Psoas muscle (tissue), 7 donors: ENCODE measurements at regions not wholly inside any gene's neighbourhood (a gene's known extent, or its start where the extent isn't known, plus 50 kb on each side); places are given as distances from the start of the nearest gene placed in this dataset.

Source experiments
- ATAC-seq, 4 donors: fragments of 200-7000 bp; cut with Tn5 transposase; one replicate each; pipeline ENCODE4 v1.9.1; 2020; ENCODE audit warnings: moderate library complexity in 3 of 4, mild to moderate bottlenecking in 2 of 4
- DNase-seq, 2 donors: peaks; one replicate each; pipeline ENCODE4 v3.0.0-alpha.2; 2020
- H3K27ac ChIP-seq: fragments of 200-600 bp; one replicate; pipeline ENCODE4 v1.8.0; 2022
- H3K27me3 ChIP-seq, 3 donors: fragments of 200-600 bp in 1 of 3; one replicate each; pipeline versions ENCODE4 v1.6.1 to v1.8.0; 2013 to 2022; ENCODE audit warnings: low read length in 2 of 3, mild to moderate bottlenecking in 2 of 3, moderate library complexity in 1 of 3; ENCODE audit not compliant: insufficient read depth in 3 of 3
- H3K36me3 ChIP-seq, 2 donors: fragments of 200-600 bp in 1 of 2; one replicate each; pipeline versions ENCODE4 v1.6.1 to v1.8.0; 2013 to 2022; ENCODE audit warnings: low read depth in 1 of 2, mild to moderate bottlenecking in 1 of 2, moderate library complexity in 1 of 2; ENCODE audit not compliant: insufficient read depth in 1 of 2
- H3K4me1 ChIP-seq: fragments of 200-600 bp; one replicate; pipeline ENCODE4 v1.8.0; 2022
- H3K4me3 ChIP-seq: fragments of 200-600 bp; one replicate; pipeline ENCODE4 v1.8.0; 2022; ENCODE audit warnings: mild to moderate bottlenecking
- H3K9me3 ChIP-seq: fragments of 200-600 bp; one replicate; pipeline ENCODE4 v1.8.0; 2022
- WGBS, 3 donors: extraction: QIAGEN DNeasy Blood & Tissue Kit; methylation state at CpG; one replicate each; pipeline versions ENCODE4 v1.1.6 to v1.1.7; 2013; 5-methylcytosine and 5-hydroxymethylcytosine counted together
- intact Hi-C, 2 donors: fragments of 100-400 bp; cut with DNase I; formaldehyde crosslinking; loops; one replicate each; pipeline versions ENCODE4 v1.11.0 to v1.14.2; 2022
- TF ChIP-seq, protein P1 (sequence below): fragments of 200-600 bp; IDR thresholded peaks from one replicate; pipeline ENCODE4 v1.8.0; 2022; ENCODE audit warnings: antibody characterized with exemption
- donor health status: healthy with polysubstance abuse.
- donor health status: DM: no; HTN: no; CAD: no; lungs with moderate emphysema.
- donor health status: Bipolar disorder and iron deficiency.
- donor health status: healthy.
- donor health status: DM: yes; HTN: yes; CAD: no.
- donor health status: DM: no; HTN: no; CAD: no.
- donor health status: DM: yes; HTN: yes; CAD: no.

DNA sequence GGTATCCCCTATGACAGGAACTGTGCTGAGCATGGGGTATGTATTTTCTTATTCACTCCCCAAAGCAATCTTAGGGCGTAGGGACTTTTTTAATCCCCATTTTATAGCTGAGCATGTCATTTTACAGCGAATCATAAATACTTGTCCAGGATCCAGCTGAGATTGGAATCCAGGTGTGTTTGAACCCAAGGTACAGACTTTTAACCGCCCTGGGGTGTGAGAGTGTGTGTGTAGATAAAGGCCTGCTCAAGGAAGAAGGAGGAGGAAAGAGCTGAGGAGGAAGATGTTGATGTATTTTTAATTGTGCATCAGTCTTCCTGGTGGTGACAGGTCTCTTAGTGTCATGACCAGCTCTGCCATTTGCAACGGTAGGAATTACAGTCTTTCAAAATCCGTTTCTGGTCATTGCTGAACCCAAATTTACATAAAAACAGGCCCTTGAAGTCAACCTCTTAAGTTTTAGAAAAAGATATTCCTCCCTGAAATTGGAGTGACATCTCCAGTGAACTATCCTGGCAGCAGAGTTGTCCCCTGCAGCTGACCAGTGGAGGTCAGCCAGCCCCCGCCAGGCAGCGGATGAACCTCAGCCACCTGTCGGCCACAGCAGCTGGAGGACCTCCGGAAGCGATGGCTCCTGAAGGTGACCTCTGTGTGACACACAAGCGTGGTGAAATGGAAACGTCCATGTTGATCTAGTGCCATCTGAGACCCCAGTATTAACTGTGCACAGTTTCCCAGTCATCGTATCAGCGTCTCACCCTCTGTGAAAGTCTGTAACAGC lies 92.8 kb upstream of the MITF start:
- TF ChIP-seq, protein P1, sequence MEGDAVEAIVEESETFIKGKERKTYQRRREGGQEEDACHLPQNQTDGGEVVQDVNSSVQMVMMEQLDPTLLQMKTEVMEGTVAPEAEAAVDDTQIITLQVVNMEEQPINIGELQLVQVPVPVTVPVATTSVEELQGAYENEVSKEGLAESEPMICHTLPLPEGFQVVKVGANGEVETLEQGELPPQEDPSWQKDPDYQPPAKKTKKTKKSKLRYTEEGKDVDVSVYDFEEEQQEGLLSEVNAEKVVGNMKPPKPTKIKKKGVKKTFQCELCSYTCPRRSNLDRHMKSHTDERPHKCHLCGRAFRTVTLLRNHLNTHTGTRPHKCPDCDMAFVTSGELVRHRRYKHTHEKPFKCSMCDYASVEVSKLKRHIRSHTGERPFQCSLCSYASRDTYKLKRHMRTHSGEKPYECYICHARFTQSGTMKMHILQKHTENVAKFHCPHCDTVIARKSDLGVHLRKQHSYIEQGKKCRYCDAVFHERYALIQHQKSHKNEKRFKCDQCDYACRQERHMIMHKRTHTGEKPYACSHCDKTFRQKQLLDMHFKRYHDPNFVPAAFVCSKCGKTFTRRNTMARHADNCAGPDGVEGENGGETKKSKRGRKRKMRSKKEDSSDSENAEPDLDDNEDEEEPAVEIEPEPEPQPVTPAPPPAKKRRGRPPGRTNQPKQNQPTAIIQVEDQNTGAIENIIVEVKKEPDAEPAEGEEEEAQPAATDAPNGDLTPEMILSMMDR, result no peak
- Histone ChIP-seq H3K27ac (no peak overlapping the region), H3K9me3 (no peaks in the 10 kb centered on the region), H3K27me3 (peaks cover 0 to 9% (median 0%) of the 10 kb centered on the region in 3 donors), H3K4me3 (no peak overlapping the region), H3K4me1 (no peaks in the 10 kb centered on the region), H3K36me3 (no peaks in the 10 kb centered on the region)
- intact Hi-C loops, result no loop called here
- ATAC-seq (no peak), DNase-seq (no peak)
- 44 to 51% (median 49%) methylated on average over 14 of the region's 14 CpGs for WGBS, 3 donors

- no peak for DNase-seq
- ATAC-seq, result no peak
- Histone ChIP-seq H3K9me3 (no peaks in the 10 kb centered on the region), H3K27me3 (peaks cover 0 to 10% (median 0%) of the 10 kb centered on the region in 3 donors), H3K4me3 (no peak overlapping the region), H3K27ac (no peak overlapping the region), H3K4me1 (no peaks in the 10 kb centered on the region), H3K36me3 (no peaks in the 10 kb centered on the region)
- TF ChIP-seq, protein P1, result no peak
- intact Hi-C loops, result no loop called here
- WGBS, 3 donors, result 85% methylated on average over 5 of the region's 5 CpGs
These were observed 96.7 kb upstream of the MITF start for GRCh38 chr3:69642606-69643005.

DNA sequence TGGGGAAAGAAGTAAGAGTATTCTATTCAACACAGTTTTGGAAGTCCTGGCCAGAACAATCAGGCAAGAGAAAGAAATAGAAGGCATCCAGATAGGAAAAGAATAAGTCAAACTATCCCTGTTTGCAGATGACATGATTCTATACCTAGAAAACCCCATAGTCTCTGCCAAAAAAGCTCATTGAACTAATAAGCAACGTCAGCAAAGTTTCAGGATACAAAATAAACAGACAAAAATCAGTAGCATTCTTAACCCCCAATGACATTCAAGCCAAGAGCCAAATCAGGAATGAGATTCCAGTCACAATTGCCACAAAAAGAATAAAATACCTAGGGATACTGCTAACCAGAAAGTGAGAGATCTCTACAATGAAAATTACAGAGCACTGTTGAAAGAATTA lies 99.4 kb upstream of the MITF start:
- intact Hi-C loops, result no loop called here
- H3K27ac ChIP-seq, result no peak overlapping the region
- DNase-seq (no peak), ATAC-seq (no peak)
- H3K36me3 ChIP-seq, result no peaks in the 10 kb centered on the region
- WGBS, 3 donors, result 40 to 47% (median 47%) methylated on average over 1 of the region's 1 CpG
- no peaks in the 10 kb centered on the region for H3K9me3 ChIP-seq
- H3K4me3 ChIP-seq, result no peak overlapping the region
- TF ChIP-seq, protein P1, result no peak
- no peaks in the 10 kb centered on the region for H3K4me1 ChIP-seq
- peaks cover 0 to 10% (median 0%) of the 10 kb centered on the region in 3 donors for H3K27me3 ChIP-seq

DNA sequence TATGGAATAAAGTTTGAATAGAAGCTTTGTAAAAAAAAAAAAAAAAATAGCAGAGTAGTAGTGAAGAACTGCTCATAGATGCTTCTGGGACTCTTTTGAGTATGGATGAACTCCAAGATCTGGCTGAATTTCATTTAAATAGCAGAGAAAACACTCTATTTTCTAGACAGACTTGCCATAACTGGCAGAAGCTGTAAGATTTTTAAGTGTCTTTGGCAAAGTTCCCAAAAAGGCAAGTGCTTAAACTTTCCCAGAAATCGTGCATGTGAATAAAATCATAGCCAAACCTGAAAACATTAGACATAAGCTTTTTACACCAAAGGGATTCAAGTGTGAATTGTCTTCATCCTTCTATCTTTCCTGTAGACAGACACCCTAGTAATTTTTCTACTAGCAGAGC lies 110.3 kb upstream of the MITF start:
- ATAC-seq, result no peak
- Histone ChIP-seq H3K36me3 (no peaks in the 10 kb centered on the region), H3K4me1 (no peaks in the 10 kb centered on the region), H3K4me3 (no peak overlapping the region), H3K27ac (no peak overlapping the region), H3K27me3 (no peaks in the 10 kb centered on the region), H3K9me3 (no peaks in the 10 kb centered on the region)
- no peak for DNase-seq
- WGBS, 3 donors, result 0 to 12% (median 11%) methylated on average over 1 of the region's 1 CpG
- intact Hi-C loops, result no loop called here
- TF ChIP-seq, protein P1, result no peak

DNA sequence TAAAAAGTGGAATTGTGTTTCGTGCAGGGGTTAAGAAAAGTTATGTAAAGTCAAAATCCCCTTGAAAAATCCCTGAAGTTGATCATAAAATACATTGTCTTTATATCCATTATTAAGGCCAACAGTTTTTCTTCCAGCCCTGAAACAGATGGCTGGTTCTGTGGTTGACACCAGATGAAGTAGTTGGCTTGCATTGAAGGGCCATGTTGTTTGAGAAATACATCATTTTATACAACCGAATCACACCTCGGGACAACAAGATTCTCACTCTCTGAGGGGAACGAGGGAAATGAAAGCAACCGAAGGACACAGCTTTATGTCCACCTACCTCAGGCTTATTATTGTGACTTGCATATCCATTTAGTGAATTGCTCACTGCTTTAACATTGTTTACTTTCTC lies 126.0 kb upstream of the MITF start:
- Histone ChIP-seq H3K4me1 (no peaks in the 10 kb centered on the region), H3K36me3 (no peaks in the 10 kb centered on the region), H3K27ac (no peak overlapping the region), H3K27me3 (no peaks in the 10 kb centered on the region), H3K4me3 (no peak overlapping the region), H3K9me3 (no peaks in the 10 kb centered on the region)
- DNase-seq (no peak), ATAC-seq (no peak)
- intact Hi-C loops, result no loop called here
- WGBS, 3 donors, result 81 to 86% (median 81%) methylated on average over 5 of the region's 5 CpGs
- TF ChIP-seq, protein P1, result no peak
